Activated CD4-positive, alpha-beta T cell treated with anti-CD3 and anti-CD28 coated beads, Interleukin-2, Interleukin-6, amounts not matched to agents 100 ng/mL and 50 ng/mL, durations not matched to agents 16 hours and 8 hours (primary cell): ENCODE measurements at regions not wholly inside any gene's neighbourhood (a gene's known extent, or its start where the extent isn't known, plus 50 kb on each side); places are given as distances from the start of the nearest gene placed in this dataset.
"Not testable (repeated sequence)": the region's sequence is repeated elsewhere in the genome, so short reads cannot be mapped to it uniquely, and the experiment has no call there.

Source experiments
- DNase-seq: peaks from one replicate; pipeline ENCODE4 v3.0.0-alpha.2; 2020

- no peak for DNase-seq
Observed at GRCh38 chr15:60275624-60276023, 122.2 kb downstream of the ANXA2 start.

DNA sequence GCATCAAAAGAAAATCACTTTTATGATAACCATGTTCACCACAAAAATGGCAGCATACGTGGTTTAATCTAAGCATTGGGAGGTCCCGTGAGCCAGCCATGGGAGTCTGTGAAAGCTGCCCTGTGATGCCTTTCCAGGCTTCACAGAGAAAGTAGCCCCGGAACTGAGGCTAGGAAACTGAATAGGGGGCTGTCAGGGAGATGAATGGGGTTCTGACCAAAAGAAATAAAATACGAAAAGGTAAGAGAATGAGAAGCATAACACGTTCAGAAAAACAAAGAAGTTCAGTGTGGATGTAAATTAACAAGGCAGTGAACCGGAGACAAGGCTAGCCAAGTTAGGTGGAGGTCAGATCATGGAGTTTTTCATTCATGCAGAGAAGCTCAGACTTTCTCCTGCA is 118.9 kb downstream of the ANXA2 start:
- no peak for DNase-seq

GRCh38 chr15:60280259-60280658 is 117.5 kb downstream of the ANXA2 start:
- no peak for DNase-seq

DNA sequence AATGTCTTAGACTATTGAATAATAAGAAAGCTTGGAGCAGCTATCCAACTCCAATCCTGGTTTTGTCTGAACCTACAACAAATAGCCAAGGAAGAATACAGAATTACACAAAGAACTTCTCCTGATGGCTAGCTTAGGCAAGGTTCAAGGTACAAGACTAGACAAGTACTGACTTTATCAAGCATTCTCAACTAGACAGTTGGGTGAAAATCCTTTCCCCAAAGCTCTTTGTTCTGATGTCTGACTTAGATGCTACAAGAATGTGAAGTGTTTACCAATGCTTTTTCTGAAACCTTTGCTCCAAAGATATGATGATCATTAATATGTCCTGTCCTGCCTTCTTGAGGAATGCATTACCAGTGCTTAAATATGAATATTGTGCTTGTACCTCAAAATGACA is 113.8 kb downstream of the ANXA2 start:
- DNase-seq: no peak

GRCh38 chr15:60295901-60296300 is 101.9 kb downstream of the ANXA2 start:
- DNase-seq: not testable (repeated sequence)

GRCh38 chr15:60297047-60297446 is 100.7 kb downstream of the ANXA2 start:
- DNase-seq: no peak
